RPMI7951 (cell line): ENCODE measurements at regions not wholly inside any gene's neighbourhood (a gene's known extent, or its start where the extent isn't known, plus 50 kb on each side); places are given as distances from the start of the nearest gene placed in this dataset.
"Not testable (repeated sequence)": the region's sequence is repeated elsewhere in the genome, so short reads cannot be mapped to it uniquely, and the experiment has no call there.

Experiments
- DNase-seq: peaks from one replicate; pipeline ENCODE4 v3.0.0-alpha.2; 2012; ENCODE audit warnings: low read depth

DNA sequence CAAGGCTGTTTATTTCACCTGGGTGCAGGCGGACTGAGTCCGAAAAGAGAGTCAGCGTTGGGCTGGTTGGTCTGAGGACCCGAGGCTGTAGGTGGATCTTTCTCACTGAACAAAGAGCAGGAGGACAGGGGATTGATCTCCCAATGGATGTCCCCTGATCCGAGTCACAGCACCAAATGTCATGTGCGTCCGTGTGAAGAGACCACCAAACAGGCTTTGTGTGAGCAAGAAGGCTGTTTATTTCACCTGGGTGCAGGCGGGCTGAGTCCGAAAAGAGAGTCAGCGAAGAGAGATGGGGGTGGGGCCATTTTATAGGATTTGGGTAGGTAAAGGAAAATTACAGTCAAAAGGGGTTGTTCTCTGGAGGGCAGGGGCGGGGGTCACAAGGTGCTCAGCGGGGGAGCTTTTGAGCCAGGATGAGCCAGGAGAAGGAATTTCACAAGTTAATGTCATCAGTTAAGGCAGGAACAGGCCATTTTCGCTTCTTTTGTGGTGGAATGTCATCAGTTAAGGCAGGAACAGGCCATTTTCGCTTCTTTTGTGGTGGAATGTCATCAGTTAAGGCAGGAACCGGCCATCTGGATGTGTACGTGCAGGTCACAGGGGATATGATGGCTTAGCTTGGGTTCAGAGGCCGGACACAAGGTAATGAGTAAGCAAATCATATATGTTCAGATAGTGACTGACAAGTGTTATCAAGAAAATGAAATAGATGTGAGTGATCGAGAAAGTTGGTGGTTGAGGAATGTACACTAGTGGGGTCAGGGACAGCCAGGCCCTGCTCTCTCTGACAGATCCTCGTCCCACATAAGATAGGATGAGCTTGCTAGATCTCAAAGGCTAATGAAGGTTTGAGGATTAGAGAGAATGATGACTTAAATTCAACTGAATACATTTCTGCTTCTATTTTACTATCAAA lies 760.0 kb downstream of the KCNT2 start:
- not testable (repeated sequence) for DNase-seq

DNA sequence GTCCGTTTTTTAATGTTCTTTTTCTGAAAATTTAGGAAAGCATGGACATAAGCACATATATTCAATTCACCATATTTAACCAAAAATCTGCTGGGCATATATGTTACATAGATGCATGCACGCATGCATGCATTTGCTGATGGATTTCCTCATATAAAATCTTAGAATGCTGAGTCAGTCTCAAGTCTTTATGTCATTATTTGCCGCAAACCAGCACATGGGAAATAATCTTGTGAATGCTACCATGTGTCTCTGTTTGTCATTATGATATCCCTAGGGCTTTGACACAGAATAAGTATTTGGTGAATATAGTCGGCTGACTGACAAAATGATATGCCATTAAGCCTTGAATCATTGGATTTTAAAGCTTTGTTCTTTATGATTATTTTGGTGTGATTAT lies 776.5 kb downstream of the KCNT2 start:
- DNase-seq: no peak

DNA sequence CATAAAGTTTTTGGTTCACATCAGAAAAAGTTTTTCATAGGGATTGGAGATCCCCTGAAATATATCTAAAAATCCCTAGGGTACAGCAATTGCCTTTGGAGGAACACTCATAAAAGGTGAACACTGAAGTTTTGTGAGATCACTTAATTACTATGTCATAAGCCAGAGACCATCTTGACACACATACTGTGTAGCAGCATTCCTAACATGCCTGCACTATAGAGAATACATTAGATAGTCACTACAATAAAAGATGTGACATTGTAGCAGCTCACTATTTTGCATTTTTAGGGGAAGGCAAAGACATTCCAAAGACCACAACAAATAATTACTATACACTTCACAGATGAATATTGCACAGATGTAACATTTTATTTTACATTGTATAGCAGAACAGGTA lies 779.9 kb downstream of the KCNT2 start:
- no peak for DNase-seq

DNA sequence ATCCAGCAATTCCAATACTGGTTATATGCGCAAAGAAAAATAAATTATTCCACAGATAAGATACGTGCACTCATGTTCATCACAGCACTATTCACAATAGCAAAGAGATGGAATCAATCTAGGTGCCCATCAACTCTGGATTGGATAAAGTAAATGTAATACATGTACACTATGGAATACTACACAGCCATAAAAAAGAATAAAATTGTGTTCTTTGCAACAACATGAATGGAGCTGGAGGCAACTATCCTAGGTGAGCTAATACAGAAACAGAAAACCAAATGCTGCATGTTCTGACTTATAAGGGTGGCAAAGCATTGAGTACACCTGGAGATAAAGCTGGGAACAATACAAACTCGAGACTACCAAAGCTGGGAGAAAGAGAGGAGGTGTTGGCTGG lies 787.3 kb downstream of the KCNT2 start:
- no peak for DNase-seq

DNA sequence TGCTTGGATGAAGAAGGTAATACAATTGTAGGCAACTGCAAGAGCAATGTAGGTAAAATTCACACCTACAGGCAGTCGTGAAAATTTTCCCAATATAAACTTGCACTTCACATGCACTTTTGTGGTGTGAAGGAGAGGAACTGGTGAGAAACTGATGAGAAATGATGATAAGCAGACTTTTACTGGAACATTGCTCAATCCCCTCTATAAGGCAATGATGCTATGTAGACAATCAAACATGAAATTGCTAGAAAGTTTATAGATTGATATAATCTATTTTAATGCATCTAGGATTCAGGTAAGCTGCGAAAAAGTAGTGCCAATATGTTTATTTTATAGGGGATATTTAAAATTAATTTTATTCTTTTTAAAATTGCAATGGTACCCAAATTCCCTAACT lies 802.2 kb downstream of the KCNT2 start:
- no peak for DNase-seq

DNA sequence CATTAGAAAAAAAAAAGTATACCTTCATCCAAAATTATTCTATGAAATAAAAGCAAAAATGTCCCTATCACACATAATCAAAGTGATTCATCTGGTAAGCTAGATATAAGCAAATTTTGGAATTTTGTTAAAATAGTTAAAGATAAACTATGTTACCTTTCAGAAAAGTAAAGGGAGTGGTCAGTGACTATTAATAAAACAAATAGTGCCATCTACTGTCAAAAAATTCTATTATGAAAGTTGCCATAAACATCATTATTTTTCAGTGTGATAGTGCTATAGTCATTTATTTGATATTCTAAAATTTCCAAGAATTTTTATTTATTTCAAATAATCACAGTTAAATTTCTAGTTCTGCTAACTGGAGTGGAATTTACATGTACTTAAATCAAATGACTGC lies 803.7 kb downstream of the KCNT2 start:
- DNase-seq: no peak

DNA sequence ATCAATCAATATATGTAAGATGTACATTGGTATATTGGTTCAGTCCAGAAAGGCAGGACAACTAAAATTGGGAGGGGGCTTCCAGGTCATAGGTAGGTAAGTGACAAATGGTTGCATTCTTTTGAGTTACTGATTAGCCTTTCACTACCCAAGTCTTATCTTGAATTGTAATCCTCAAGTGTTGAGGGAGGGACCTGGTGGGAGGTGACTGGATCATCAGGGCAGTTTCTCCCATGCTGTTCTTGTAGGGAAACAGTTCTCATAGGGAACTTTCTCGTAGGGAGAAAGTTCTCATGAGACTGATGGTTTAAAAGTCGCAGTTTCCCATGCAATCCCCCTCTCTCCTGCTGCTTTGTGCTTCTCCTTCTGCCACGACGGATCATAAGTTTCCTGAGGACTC lies 809.2 kb downstream of the KCNT2 start:
- no peak for DNase-seq

DNA sequence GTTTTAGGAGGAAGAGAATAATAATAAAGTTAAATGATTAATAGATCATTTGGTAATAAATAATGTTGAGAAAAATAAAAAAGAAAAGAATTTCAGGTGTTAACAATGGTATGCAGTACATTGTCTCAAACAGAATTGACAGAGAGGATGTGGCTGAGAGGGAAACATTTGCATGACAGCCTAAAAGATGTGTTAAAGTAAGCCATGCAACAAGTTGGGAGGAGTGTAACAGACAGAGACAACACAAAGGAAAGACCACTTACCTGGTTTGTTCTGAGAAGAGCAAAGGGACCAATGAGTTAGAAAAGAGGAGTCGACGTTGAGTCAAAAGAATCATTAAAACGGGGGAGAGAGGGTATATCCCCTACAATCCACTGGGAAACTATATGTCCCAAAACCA lies 814.0 kb downstream of the KCNT2 start:
- DNase-seq: no peak

DNA sequence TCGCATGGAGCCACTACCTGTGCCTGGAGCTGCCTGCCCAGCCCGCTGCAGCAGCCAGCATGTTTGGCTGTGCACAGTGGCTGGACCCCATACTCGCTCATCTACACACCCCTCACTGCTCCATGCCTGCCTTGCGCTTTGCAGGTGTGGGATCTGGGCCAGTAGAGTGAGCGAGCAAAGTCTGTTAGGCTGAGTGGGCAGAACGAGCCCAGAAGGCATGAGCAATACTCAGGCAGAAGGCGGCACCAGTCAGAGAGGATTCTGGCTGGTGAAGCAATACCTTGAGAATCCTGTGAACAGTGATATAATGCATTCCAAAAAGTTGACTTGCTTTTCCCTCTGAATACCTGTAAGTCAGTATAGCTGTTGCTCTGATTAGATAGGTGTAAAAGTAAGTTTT lies 816.4 kb downstream of the KCNT2 start:
- no peak for DNase-seq

DNA sequence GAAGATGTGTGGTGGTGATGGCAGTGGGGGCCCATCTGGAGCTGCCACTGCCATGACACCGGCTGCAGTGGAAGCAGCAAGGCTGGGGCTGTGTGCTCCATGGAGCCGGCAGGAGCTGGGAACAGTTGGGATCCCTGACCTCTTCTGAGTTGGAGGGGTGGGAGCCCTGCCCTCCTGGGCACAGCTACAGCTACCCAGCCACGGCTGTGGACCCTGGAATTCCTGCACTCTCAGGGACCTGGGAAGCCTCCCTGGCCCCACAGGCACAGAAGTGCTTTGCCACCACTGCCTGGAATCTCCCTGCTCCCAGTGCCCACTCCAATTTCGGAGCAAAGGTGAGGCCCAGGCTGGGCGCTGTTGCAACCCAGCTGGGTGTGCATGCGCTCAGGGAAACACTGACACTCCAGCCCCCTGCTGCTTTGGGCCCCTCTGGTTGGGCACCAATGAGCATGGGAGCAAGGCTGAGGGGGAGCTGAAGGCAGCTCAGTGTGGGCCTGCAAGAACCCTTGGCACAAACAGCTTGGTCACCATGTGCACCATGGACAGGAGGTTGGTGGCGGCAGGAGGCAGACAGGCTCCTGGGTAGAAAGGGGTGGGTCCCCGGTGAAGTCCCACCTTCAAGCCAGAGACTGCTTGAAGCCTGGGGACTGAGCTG lies 817.6 kb downstream of the KCNT2 start:
- no peak for DNase-seq

DNA sequence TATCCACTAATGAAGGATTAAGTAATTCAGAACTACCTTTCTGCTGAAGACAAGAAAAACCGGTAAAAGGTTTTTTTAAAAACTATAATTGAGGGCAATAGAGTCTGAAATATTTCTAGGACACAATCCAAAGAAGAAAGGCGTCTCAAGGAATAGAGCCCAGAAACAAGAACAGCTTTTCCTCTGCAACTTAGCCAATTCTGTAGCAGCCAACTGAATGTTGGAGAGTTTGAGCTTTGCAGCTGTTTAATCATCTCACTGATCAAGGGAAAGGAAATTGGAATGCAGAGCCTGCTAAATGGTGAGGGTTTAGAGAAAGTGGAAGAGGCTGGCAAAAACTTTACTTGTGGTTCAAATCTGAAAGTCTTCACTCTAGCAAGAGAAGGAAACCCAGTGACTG lies 818.9 kb downstream of the KCNT2 start:
- DNase-seq: no peak

DNA sequence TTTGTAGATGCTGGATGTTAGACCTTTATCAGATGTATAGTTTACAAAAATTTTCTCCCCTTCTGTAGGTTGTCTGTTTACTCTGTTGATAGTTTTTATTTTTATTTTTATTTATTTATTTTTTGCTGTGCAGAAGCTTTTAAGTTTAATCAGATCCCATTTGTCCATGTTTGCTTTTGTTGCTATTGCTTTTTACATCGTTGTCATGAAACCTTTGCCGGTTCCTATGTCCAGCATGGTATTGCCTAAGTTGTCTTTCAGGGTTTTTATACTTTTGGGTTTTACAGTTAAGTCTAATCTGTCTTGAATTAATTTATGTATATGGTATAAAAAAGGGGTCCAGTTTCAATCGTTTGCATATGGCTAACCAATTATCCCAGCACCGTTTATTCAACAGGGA lies 819.5 kb downstream of the KCNT2 start:
- DNase-seq: no peak

DNA sequence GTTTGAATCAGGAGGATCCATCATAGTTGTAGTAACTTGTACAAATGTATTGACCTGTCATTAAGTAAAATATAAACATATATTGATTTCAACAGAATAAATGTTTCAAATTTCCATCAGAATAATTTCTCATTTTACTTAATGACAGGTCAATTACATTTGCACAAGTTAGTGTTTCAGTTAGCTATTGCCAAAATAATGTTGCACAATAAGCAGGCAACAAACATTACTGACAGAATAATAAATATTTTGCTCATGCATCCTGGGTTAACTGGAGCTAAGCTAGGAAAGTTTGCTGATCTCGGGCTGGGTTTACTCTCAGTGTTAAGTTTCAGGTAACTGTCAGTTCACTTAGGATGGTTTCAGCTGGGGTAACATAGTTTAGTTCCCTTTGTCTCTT lies 822.4 kb downstream of the KCNT2 start:
- DNase-seq: no peak

DNA sequence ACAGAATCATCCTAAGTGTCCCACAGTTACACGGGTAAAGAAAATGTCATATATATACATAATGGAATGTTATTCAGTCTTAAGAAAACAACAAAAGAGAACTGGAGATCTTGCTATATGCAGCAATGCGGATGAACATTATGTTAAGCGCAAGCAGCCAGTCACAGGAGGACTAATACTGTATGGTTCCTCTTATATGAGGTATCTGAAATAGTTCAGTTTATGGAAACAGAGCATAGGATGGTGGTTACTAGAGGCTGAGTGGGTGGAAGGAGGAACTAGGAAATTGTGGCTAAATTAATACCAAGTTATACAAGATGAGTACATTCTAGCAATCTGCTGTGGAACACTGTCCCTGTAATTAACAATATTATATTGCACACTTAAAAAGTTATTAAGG lies 834.3 kb downstream of the KCNT2 start:
- no peak for DNase-seq

DNA sequence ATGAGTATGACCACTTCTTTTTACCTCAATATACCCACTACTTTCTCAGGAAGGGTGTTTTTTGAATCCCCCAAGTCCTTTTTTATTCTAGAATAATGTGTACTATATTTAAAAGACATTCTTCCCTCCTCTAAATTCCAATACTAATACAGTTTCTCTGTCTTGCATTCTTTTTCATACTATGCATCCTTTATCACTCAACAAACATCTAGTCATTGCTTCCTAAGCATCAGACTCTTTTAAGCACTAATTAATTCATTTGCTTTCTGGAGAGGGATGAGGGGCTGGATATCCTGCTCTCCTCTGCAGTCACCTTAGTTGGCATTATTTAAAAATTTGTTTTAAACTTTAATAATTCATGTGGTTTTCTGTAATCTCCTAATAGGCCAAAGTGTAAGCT lies 838.8 kb downstream of the KCNT2 start:
- no peak for DNase-seq

DNA sequence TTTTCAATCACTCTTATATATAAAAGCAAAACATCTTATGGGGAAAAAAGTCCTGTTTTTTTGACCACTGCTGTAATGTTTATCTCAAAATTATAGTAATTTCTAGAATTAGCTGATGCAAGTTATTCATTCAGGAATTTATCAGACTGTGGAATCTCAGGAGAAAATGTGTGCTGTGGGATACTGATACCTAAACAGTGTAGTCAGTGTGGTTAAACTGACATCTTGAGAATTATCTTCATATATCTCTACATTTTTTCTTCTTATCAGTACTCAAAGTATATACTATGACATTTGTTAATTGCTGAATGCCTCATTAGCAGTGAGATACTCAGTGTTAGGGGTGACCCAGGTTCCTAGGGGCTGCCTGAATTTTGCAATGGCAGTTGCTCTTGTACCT lies 839.3 kb downstream of the KCNT2 start:
- no peak for DNase-seq

DNA sequence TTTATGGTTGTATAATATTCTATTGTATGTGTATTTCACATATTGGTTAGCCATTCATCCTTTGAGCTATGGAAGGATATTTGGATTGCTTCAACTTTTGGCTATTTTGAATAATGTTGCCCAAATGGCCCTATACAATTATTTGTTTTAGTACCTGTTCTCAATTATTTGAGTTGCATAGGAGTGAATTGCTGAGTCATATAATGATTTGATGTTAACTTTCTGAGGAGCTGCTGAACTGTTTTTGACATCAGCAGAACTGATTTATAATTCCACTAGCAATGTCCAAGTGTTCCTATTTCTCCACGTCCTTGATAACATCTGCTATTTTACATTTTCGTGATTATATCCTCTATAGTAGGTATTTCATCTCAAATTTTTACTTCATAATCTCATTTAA lies 839.9 kb downstream of the KCNT2 start:
- no peak for DNase-seq

DNA sequence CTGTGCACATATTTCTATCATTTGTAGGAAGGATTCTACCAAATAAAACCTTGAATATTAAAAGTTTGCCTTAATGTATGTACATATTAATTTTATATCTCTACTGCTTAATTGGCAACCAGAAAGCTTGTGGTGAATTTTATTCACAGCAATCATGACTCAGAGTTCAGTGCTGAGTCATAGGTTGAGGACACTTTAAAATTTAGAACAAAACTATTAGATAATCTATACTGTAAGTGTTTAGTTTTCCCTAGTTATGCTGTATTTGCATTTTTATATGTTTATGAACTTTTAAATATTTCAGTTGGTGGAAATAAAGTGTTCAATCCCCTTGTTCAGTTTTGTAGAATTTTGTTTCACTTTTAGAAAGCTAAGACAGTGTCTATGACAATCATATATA lies 841.5 kb downstream of the KCNT2 start:
- DNase-seq: peak; percentile 11

DNA sequence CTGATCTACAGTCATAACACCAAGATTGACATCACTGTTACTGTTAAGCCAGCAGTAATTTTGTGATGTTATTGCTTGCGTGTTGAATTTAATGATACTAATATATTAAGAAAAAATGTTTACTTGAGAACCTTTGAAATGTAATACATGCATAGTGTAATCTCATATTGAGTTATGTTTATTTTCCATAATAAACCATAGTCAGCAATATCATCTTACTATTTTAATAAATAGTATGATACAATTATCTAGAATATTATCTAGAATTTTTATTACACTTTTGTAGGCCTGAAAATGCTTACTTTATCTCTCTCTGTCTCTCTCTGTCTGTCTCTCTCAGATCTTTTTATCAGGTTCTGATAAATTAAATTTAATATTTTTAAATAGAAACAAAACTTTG lies 843.1 kb downstream of the KCNT2 start:
- no peak for DNase-seq

DNA sequence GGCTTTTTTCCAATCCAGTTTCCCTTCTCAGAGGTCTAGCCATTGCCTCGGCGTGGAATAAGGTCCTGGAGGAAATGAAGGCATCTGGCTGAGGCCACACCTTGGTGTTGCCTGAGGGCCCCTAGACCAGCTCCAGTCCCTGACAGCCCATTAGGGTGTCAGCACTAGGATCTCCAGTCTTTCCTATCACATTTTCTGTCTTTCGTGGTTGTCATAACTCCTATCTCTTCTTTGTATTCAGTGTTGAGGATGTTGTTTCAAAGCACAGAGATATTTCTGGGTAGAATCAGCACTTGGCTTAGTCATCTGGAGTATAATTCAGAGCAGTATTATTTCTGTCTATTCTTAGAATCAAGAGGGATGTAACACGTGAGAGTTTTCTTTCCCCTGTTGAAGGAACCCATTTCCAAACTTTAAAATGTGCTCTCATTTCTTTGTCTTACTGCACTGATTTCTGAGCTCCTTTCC lies 844.3 kb downstream of the KCNT2 start:
- no peak for DNase-seq

DNA sequence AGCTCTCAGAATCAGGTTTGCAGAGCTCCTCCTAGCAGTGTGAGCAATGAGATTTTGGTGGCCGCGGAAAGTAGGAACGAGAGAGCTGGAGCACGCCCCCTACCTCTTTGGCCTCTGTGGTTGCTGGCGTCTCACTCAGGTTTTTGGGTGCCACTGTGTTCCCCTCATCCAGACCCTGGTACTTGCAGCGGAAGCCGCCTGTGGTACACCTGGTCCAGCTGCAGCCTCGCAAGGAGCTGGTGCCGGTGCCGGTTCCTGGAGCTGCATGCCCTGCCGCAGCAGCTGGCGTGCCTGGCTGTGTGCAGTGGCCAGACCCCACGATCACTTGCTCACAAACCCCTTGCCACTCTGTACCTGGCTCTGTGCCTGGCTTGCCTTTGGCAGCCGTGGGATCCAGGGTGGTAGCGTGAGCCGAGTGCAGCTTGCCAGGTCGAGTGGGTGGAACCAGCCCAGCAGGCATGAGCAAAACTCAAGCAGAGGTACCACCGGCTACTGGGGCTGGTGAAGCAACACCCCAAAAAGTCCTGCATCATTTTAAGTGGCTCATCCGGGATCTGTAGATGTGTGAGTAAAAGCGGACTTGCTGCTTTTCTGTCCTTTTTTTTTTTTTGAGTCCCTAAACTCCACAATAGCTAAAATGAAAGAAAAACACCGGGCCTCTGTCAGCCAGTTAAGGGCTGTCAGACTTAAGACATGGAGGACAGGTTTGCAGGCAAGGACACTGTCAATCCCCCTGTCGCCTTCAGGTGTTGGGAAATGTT lies 844.9 kb downstream of the KCNT2 start:
- DNase-seq: no peak

DNA sequence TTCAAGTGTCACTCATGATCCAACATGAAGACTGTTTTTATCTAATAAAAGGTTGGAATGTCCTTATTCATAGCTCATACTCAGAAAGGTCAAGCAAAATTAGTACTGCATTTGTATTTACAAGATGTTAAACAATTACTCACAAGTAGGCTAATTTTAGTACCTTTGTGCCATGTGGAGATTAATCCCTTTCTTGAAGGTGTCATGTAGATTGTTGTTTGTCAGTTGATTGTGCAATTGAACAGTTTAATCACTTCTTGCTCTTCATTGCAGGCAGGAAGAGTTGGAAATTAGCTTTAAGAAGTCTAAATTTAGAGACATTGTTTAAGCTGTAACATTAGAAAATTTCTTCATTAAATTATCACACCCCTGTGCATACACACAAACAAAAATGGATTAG lies 847.1 kb downstream of the KCNT2 start:
- DNase-seq: no peak

DNA sequence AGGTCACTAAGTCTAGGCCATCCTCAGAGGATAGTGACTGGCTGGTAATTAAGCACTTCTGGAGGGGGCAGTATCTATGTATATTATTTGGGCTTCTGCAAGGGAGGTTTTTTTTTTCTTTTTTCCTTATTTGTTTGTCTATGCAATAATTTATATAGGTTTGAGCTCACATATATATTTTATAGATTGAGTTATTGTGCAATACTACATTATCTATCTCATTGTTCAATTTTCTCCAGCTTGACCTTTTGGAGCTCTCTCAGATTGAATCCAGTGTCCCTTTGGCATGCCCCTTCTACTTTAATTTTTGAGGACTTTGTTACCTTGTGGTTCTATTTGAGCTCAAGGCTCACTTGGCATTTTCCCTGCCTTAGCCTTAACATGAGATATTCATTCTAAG lies 852.1 kb downstream of the KCNT2 start:
- DNase-seq: no peak
